HepG2 (cell line): ENCODE measurements at regions not wholly inside any gene's neighbourhood (a gene's known extent, or its start where the extent isn't known, plus 50 kb on each side); places are given as distances from the start of the nearest gene placed in this dataset.

Experiments
- BHLHE40 ChIP-seq: IDR thresholded peaks from 2 replicates; pipeline ENCODE4 v1.6.1; 2011; ENCODE audit warnings: low read length, improper control_type of control experiment
- FOXA1 ChIP-seq, 2 experiments: fragments of 450-650 bp in 1 of 2; sonication (generic) in 1 of 2; formaldehyde crosslinking in 1 of 2; IDR thresholded peaks; 2 replicates each; pipeline versions ENCODE4 v1.4.0 to v1.6.1; 2016 to 2020; ENCODE audit warnings: missing genetic modification reagents in 1 of 2
- HDAC2 ChIP-seq: sonication (generic); formaldehyde crosslinking; IDR thresholded peaks from 2 replicates; pipeline ENCODE4 v1.4.0; 2020; ENCODE audit warnings: missing genetic modification reagents
- KAT8 ChIP-seq: IDR thresholded peaks from 2 replicates; pipeline ENCODE4 v1.6.1; 2016; ENCODE audit warnings: missing genetic modification reagents, missing compliant biosample characterization
- RFX5 ChIP-seq: IDR thresholded peaks from 2 replicates; pipeline ENCODE4 v1.6.1; 2011; ENCODE audit warnings: low read depth, low read length, improper control_type of control experiment
- TCF7L2 ChIP-seq: IDR thresholded peaks from 2 replicates; pipeline ENCODE4 v1.6.1; 2011; ENCODE audit warnings: mild to moderate bottlenecking, low read depth, low read length, moderate library complexity
- ZKSCAN8 ChIP-seq: IDR thresholded peaks from 2 replicates; pipeline ENCODE4 v1.6.1; 2016; ENCODE audit warnings: borderline replicate concordance, missing genetic modification reagents, missing compliant biosample characterization
- ZNF30 ChIP-seq: sonication (generic); formaldehyde crosslinking; IDR thresholded peaks from 2 replicates; pipeline ENCODE4 v1.5.0; 2020; ENCODE audit warnings: mild to moderate bottlenecking, missing genetic modification reagents
- ZNF333 ChIP-seq: sonication (generic); formaldehyde crosslinking; IDR thresholded peaks from 2 replicates; pipeline ENCODE4 v1.4.0; 2020; ENCODE audit warnings: mild to moderate bottlenecking, missing genetic modification reagents, borderline replicate concordance
- ZNF34 ChIP-seq: sonication (generic); formaldehyde crosslinking; IDR thresholded peaks from 2 replicates; pipeline ENCODE4 v1.4.0; 2020; ENCODE audit warnings: mild to moderate bottlenecking, missing genetic modification reagents, borderline replicate concordance
- TF ChIP-seq, protein P1 (sequence below): IDR thresholded peaks from 2 replicates; pipeline ENCODE4 v1.6.1; 2016
- TF ChIP-seq, protein P2 (sequence below): sonication (generic); formaldehyde crosslinking; IDR thresholded peaks from 2 replicates; pipeline ENCODE4 v1.5.0; 2020; ENCODE audit warnings: mild to moderate bottlenecking, missing genetic modification reagents, moderate library complexity
- TF ChIP-seq, protein P3 (sequence below): fragments of 450-650 bp; IDR thresholded peaks from 2 replicates; pipeline ENCODE4 v1.6.1; 2017; ENCODE audit warnings: mild to moderate bottlenecking

DNA sequence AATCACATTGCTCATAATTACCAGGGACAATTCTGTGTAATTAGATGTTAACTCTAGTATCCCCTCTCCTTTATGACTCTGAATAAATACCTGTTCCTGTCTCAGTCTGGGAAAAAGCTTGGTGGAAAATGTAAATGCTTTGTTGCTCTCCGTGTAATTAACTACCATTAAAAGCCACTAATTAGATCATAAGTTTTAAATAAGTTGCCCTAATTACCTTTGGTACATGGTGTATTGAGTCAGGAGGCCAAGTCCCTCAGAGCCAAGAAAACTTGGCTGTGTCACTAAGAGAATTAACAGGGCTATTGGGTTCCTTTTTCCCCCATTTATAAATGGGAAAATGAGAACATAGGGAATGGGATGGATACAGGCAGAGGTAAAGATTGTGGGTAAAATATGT is 617.6 kb downstream of the TLR4 start:
- TF ChIP-seq, protein P1, sequence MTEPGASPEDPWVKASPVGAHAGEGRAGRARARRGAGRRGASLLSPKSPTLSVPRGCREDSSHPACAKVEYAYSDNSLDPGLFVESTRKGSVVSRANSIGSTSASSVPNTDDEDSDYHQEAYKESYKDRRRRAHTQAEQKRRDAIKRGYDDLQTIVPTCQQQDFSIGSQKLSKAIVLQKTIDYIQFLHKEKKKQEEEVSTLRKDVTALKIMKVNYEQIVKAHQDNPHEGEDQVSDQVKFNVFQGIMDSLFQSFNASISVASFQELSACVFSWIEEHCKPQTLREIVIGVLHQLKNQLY (CRISPR knock-in tag): no peak
- TF ChIP-seq, protein P2, sequence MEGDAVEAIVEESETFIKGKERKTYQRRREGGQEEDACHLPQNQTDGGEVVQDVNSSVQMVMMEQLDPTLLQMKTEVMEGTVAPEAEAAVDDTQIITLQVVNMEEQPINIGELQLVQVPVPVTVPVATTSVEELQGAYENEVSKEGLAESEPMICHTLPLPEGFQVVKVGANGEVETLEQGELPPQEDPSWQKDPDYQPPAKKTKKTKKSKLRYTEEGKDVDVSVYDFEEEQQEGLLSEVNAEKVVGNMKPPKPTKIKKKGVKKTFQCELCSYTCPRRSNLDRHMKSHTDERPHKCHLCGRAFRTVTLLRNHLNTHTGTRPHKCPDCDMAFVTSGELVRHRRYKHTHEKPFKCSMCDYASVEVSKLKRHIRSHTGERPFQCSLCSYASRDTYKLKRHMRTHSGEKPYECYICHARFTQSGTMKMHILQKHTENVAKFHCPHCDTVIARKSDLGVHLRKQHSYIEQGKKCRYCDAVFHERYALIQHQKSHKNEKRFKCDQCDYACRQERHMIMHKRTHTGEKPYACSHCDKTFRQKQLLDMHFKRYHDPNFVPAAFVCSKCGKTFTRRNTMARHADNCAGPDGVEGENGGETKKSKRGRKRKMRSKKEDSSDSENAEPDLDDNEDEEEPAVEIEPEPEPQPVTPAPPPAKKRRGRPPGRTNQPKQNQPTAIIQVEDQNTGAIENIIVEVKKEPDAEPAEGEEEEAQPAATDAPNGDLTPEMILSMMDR: no peak
- TF ChIP-seq RFX5: no peak
- no peak for TF ChIP-seq BHLHE40
- no peak for TF ChIP-seq KAT8
- no peak for TF ChIP-seq TCF7L2
- no peak for TF ChIP-seq ZNF30 (CRISPR knock-in tag)
- no peak for TF ChIP-seq ZNF333
- TF ChIP-seq HDAC2: no peak
- TF ChIP-seq, protein P3, sequence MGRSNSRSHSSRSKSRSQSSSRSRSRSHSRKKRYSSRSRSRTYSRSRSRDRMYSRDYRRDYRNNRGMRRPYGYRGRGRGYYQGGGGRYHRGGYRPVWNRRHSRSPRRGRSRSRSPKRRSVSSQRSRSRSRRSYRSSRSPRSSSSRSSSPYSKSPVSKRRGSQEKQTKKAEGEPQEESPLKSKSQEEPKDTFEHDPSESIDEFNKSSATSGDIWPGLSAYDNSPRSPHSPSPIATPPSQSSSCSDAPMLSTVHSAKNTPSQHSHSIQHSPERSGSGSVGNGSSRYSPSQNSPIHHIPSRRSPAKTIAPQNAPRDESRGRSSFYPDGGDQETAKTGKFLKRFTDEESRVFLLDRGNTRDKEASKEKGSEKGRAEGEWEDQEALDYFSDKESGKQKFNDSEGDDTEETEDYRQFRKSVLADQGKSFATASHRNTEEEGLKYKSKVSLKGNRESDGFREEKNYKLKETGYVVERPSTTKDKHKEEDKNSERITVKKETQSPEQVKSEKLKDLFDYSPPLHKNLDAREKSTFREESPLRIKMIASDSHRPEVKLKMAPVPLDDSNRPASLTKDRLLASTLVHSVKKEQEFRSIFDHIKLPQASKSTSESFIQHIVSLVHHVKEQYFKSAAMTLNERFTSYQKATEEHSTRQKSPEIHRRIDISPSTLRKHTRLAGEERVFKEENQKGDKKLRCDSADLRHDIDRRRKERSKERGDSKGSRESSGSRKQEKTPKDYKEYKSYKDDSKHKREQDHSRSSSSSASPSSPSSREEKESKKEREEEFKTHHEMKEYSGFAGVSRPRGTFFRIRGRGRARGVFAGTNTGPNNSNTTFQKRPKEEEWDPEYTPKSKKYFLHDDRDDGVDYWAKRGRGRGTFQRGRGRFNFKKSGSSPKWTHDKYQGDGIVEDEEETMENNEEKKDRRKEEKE: no peak
- no peak for TF ChIP-seq ZKSCAN8 (CRISPR knock-in tag)
- TF ChIP-seq FOXA1 (IDR thresholded peaks at IDR 0.05): no peak
- TF ChIP-seq FOXA1 (CRISPR knock-in tag; IDR thresholded peaks at IDR 0.05): no peak
- TF ChIP-seq ZNF34 (CRISPR knock-in tag): no peak
